NCI-H2107 (cell line): ENCODE measurements at regions not wholly inside any gene's neighbourhood (a gene's known extent, or its start where the extent isn't known, plus 50 kb on each side); places are given as distances from the start of the nearest gene placed in this dataset.

Experiments used
- DNase-seq: peaks from one replicate; lab custom pipeline; 2025; lab: John Stamatoyannopoulos, UW

DNA sequence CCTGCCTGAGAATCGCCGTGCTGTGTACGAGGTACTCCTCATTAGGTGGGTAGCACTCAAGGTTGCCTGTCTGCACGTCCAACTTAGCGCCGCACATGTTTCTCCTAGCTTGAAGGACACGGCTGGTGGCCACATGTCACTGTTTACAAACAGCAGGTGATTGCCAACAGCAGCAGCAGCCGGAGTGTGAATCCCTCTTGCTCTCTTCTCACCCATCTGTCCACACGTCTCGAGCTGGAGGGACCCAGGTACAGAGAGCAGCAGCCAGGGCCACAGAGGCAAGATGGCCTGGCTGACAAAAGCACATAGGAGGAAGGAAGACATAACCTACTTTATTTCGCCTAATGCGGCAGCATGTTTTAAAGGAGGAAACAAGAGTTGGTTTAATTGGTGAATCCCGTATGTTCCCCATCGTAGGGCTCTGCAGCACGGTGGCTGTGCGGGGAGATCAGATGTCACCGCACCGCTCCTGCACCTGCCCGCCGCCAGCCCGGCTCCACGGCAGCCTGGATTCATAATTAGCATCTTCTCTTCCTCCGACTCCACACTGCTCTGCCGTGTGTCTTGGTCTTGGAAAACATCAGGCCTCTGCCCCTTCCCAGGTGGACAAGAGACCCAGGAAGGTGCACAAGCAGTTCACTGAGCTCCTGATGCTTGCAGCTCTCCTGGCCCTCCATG is 201.6 kb upstream of the IRX1 start:
- DNase-seq, result no peak

DNA sequence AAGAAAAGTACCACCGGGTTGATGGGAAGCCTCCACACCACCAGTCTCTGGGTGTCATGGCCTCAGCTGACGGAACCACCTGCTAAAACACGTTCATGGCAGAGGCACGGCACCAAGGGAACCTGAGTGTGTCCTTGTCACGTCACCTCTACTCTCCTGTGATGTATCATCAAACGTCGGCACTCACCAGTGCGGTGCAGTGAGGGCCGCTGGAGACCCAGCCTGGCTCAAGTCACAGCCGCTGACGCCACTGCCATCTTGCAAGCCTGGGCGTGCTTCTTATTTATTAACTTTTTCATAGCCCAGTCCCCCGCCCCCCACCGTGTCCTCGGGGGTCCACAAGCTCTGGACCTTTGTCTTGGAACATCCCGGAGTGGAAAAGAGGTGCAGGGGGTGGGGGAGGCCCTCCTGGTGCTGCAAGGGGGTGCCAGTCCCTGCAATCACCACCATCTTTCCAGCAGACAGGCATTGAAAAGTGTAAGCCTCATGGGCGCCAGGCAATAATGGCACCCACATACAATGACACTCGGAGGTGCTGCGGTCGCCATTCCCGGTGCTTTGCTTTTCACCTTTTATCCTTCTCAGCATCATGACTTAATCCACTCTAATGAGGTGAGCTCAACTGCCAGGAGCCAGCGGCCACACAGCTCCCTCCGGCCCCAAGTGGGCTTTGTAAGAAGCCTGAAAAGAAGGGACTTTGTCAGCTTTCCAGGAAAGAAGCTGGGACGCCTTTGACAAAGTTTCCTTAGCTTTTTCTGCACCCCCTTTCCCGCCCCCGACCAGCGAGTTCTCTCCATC is 202.3 kb upstream of the IRX1 start:
- DNase-seq, result no peak

DNA sequence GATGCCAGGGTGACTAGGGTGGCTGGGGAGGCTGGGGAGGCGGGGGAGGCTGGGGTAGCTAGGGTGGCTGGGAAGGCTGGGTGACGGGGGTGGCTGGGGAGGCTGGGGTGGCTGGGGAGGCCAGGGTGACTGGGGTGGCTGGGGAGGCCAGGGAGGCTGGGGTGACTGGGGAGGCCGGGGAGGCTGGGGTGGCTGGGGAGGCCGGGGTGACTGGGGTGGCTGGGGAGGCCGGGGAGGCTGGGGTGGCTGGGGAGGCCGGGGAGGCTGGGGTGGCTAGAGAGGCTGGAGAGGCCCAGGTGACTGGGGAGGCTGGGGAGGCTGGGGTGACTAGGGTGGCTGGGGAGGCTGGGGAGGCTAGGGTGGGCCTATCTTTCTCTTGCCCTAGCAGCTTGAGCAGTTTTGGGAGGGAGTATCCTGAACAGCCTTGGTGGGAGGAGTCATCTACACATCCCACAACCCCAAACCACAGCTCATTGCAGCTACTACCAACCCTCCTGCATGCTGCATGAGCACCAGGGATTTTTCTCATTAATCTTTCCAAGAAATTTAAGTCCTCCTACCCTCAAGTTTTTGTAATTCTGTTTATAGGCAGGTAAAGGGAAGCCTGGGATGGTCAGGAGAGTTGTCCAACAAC is 203.2 kb upstream of the IRX1 start:
- no peak for DNase-seq

DNA sequence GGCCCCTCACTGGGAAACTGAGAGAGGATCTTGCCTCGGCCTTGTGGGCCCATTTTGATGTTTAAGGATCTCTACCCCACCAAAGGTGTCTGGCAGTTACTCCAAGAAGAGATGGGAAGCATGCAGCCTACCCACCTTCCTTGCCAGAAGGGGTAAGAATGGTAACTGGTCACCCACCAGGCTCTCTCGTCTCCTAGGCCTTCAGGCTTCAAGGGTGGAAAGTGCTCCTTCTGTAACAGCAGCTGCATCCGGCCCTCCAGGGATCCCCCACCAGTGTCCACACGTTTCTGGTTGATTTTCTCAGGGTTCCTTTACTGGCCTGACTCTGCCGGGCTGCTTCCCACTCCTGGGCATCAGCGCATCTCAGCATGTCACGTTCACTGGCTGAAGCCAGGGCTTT is 204.4 kb upstream of the IRX1 start:
- no peak for DNase-seq

DNA sequence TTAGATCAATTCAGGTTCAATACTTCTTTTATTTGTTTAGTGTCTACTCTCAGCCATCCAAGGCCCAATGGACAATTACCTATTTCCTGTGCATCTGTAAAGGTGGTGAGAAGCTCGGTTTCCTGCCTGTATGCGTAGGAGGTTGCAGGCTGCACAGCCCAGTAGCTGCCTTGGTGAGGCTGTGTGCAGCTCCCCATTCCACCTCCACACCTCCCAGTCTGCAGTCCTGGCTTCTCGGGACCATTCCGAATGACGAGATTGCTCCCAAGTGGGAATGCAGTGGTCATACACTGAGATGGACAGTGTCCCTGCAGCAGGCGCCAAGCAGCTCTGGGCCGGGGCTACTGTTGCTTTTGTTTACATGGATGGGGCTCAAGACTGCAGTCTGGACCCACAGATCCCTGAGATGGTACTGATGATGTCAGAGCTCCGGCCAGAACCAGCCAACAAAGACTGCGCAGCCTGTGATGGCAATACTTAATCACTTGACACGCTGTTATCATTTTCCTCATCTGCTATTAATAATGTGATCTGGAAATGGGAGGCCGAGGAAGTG is 206.1 kb upstream of the IRX1 start:
- no peak for DNase-seq

DNA sequence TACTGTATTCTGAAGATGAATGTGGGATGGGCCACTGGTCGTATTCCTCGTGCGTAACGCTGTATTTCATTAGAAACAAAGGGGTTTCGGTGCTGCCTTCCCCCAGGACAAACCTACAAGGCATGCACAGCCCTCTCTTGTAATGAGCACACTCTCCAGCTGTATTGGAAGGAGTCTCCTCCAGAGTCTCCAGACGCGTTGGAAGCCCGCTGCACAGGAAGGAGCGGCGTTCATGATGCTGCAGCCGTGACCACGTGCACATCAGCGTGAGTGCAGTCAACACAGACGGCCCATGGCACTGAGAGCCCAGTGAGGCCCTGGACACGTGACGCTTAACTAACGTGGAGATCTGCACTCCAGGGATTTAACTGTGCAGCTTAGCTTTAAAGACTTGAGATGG is 209.0 kb upstream of the IRX1 start:
- no peak for DNase-seq

DNA sequence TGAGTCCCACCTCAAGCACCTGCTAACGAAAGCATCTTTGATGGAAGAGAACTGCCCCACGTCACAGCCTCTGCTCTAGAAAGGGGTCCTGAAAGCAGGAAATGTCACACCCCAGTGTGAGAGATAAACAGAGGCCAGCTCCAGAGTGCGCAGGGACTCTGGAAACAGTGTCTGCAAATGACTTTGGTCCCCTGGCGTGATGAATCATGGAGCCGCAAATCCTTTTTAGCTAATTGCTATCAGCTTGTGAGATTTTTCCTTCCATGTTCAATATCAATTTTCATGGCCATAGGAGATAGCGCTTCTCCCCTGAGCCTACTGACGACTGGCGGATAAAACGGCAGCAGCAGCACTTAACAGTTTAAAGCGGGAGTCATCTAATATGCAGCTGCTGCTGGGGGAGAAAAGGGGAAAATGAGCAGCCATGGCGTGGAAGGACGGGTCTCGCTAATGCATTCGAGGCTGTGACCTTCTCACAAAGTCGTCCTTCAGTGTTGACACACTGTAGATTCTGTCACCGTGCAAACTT is 209.6 kb upstream of the IRX1 start:
- DNase-seq, result no peak

DNA sequence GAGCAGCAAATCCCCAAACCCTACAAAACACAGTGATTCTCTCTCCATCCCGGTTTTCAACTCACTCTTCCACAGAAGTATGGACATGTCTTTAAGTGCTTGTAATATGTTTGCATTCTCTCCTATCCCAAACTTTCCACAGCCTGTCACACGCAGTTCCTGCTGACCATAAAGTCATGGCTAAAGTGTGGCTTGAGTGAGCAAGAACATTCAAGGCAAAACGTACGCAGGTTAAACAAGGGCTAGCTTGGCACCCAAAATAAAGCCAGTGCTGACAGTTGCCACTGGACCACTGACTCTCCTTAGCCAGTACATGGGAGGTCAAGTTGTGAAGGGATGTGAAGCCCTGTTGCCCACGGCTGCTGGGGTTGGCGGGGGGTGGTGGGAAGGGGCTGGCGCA is 211.1 kb upstream of the IRX1 start:
- DNase-seq, result no peak

DNA sequence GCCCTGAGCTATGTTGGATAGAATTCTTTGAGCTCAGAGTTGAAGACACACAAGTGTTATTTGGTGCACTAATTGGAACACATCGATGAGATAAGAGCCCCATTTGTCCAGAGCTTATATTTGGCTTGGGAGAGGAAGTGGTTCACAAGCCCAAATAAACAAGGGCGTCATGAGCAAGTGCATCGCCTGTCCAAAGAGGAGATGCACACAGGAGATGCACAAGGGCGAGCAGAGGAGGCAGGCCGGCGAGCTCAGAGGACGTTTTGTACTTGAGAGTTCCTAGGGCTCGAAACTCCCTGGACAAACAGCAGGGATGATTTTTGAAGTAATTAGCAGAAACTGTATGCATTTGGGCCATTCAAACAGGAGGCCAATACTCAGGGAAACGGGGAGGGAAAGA is 212.8 kb upstream of the IRX1 start:
- DNase-seq, result no peak

DNA sequence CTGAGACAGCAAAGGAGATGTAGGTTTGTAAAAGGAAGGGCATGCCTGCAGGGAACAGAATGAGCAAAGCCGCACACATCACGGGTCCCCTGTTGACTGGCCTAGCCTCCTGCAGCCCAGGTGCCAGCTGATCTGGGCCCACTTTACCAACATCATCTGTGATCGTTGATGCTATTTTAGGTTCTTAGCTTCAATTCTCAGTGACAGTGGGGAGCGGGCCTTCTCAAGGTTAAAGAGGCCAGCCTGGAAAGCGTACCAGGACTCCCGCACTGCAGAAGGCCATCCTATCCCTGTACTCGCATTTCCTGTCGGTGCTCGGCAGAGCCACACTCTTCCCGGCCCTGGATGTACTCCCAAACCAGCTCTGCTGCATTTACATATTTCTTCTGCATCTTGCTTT is 213.5 kb upstream of the IRX1 start:
- no peak for DNase-seq

DNA sequence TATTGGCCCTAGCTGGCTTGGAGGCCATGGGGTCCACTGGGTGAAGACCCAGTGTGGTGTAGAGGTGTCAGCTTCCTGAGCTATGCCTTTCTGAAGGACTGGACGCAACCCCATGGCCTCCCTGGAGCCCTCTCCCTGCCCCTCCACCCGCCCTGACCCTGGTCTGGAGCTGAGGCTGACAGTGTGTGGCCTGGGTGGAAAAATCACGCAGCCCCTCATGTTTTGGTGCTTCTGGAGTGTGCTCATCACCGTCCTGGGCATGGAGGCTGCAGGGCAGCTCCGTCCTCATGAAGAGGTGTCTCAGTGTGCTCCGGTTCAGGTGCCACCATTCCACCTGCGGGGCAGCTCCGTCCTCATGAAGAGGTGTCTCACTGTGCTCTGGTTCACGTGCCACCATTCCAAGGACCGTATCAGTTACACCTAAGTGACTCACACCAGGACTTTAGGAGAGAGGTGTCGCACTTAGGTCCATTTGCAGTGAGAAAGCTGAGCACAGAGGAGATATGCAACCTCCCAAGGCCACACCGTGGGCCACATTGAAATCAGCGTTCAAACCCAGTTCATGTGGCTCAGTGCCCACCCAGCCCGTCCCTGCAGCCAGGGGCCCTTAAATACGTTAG is 214.3 kb upstream of the IRX1 start:
- DNase-seq, result no peak

DNA sequence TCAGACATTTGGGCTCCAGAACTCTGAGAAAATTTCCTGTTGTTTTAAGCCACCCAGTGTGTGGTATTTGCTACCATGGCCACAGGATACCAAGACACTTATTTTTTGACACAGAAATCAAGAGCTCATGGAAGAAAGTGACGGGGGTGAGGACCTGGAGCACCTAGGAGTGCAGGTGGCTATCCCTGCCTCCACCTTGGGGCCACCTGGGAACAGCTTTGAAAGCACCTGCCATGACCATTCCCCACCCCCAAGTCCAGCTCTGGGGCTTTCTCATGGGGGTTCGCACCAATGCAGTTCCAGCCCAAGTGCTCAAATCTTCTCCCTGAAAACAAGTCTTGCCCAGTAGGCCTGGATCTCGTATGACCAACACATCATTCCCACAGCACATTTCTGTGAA is 214.9 kb upstream of the IRX1 start:
- DNase-seq, result no peak

DNA sequence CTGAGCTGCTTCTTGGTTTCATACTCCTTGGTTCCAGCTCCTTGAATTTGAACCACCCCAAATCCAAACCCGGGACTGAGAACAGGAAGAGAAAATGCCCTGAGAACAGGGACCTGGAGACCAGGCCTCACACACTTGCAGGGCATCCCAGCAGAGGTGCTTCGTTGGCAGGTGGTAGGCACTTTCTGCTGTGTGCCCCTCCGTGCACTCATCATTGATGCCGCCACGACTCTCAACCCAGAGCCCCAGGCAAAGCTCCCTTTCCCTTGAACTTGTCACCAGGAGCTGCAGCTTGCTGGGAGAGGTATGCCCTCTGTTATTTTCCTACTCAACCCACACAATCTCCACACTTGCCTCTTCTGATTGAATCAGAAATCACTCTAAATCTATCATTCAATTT is 217.8 kb upstream of the IRX1 start:
- no peak for DNase-seq

DNA sequence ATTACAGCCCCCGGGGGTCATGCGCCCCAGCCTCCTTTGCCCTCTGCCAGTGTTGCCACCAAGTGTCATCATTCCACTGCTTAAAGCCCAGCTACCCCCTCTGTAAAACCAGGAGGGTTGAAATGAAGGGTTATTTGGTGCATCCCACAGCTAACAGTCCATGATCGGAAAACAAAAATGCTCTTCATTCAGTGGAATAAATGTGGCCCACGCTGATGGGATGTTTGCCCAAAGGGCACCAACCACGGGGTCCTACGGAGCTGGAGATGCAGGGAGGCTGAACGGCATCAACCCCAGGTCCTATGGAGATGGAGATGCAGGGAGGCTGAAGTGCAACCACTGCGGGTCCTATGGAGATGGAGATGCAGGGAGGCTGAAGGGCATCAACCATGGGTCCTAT is 218.5 kb upstream of the IRX1 start:
- DNase-seq, result no peak

DNA sequence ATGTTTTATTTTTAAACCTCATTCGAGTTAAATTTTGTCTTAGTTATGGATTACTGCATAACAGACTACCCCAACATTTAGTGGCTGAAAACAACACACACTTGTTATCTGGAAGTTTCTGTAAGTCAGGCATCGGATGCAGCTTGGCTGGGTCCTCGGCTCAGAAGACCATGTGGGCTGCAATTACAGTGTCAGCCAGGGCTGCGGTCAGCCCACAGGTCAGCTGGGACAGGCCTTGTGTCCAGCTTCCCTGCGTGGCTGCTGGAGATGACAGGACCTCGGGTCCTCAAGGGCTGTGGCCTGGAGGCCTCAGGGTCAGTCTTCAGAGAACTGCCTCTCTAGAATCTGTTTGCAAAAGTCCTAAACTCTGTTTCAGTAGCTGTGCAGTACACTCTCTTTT is 219.0 kb upstream of the IRX1 start:
- no peak for DNase-seq

DNA sequence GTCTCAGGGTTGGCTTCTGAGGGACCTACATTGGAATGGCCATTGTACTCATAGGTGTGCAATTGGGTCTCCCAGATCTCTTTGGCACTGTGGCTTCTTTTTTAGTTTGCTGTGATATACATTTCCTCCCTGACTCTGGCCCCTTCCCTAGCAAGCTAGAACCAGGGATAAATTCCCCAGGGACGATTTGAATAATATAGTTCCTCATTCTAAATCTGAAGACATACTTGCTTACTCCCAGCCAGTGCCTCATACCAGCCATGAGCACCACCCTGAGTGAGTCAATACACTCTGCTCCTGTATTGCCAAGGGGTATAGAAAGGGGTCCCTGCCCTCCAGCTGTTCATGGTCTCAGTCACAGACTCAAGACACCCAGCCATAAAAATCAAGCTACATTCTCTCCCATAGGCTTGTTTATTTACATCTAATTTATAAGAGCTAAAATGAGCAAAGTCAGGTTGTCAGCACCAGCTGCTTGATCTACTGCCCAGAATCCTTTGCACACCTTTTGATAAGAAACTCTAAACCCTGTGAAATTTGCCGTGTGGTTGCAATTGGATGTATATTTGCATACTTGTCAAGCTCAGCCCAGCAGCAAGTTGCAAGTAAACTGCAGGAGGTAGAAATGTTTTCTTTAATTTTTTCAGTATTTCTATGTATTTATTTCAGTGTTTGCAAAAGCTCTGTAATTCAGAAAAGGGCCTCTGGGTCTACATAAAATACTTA is 219.9 kb upstream of the IRX1 start:
- DNase-seq, result no peak

DNA sequence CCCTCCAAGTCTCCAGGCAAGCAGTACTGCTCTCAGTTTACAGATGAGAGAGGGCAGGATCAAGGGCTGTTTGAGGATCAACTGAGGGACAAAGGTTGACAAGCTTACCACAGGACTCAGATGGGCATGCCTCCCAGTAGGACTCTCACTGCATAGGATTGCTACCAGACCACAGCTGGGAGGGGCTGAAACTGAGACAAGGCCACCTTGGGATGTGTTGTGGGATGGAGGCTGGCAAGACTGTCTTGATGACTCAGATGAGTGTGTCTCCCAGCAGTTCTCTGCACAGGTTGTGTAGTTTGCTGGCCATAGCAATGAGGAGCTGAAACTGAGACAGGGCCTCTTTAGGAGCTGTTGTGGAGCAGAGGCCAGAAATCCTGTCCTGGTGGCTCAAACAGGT is 222.2 kb upstream of the IRX1 start:
- no peak for DNase-seq

DNA sequence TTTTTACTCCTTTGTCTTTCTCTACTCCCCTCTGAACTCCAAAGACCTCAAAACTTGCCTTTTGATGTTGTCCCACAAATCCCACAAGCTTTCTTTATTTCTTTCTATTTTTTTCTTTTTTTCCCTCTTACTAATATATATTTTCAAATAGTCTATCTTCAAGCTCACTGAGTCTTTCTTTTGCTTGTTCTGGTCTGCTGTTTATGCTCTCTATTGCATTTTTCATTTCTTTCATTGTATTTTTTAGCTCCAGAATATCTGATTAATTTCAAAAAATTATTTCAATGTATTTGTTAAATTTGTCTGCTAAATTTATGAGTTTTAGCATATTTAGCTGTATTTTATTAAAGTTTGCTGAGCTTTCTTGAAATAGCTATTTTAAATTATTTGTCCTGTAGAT is 223.3 kb upstream of the IRX1 start:
- DNase-seq, result no peak

DNA sequence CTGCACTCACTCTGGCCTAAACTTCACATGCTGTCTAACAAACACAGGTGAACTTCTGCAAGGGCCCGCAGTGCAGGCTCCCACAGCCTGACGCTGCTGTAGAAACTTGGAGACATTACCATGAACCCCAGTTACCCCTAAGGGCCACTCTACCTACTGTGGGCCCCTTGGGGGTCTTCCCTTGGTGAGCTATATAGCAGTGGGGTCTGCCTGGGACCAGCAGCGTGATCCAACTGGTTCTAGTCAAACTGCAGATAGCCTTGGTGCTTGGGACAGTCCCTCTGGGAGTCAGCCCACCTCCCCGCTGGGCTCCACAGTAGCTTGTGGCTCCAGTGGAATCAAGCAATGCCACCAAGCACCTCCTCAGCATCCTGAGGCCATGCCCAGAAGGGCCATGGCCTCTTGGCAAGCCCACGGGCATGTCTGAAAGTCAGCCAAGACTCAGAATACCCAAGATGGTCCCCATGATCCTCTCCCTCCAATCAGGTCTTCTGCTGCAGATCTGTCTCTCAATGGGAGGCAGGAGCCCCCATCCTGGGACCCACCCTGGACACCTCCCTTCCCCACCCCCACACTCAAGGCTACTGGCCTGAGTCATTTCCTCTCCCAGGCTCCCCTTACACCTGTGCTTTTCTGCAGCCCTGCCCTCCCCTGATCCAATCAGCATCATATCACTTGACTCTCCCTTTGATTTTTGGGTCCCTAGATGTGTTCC is 230.0 kb upstream of the IRX1 start:
- no peak for DNase-seq

DNA sequence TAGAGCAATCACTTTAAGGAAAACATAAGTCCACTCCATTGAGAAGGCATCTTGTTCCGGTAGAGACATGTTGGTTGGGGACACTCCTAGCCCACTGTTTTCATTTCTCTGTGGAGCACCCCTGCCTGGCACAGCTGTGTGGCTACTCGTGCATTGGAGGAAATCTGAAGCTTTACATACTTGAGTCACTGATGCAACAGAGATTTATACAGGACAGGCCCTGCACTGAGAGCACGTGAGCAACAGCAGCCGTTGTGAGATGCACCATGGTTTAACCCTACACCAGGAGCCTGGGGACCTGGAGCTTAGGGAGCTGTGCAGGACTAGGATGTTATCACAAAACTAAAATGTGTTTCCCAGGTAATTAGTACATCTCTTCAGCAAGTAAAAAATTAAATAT is 230.7 kb upstream of the IRX1 start:
- no peak for DNase-seq

DNA sequence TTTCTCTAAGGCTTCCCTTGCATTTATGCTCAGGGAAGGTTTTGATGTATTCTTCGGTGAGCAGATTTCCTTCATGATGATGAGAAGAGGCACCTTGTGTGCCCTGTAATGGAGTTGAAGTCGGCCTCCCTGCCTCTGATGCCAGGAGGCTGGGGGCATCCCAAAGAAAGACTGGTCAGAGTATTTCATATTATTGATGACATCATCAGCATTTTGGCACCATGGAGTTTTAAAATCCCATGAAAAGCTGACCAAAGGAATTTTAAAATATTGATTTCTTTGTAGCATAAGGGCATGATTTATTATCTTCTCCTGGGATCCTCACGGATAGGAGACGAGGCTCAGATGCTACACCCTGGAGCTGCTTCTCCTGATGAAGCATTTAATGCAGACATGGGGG is 231.2 kb upstream of the IRX1 start:
- no peak for DNase-seq
